GM13977 (cell line): ENCODE measurements at regions not wholly inside any gene's neighbourhood (a gene's known extent, or its start where the extent isn't known, plus 50 kb on each side); places are given as distances from the start of the nearest gene placed in this dataset.

ENCODE experiments used
- DNase-seq: peaks from one replicate; pipeline ENCODE4 v3.0.0; 2012; ENCODE audit warnings: low spot score
- CTCF ChIP-seq: IDR thresholded peaks from 2 replicates; pipeline ENCODE4 v1.5.1; 2012; ENCODE audit warnings: mild to moderate bottlenecking, control low read depth; ENCODE audit not compliant: insufficient read depth; ENCODE audit errors: extremely low read depth, missing control alignments
- in situ Hi-C: fragments of 300-500 bp; cut with MboI; formaldehyde crosslinking; loops from one replicate; pipeline ENCODE4 v1.12.0; 2022; ENCODE audit warnings: low sequenced_read_pairs, low pct_unique_long_range_greater_than_20kb, mixed read lengths, inconsistent platforms; ENCODE audit not compliant: unreplicated experiment

DNA sequence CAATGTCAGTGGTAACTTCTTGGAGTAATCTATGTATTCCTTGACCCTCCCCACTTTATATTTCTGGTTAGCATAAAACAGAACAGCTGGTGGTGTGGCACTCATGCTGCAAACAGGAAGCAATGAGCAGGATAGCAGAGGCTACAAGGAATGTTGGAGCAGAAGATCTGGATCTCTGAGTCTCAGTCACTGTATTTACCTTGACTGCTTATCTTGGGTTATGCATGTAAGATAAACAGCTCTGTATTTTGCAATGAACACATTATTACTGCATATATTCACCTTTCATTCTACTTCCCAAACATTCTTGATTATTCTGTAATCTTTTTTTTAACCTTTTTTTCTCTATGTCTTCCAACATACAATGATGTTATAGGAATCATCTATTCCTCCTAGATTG, 977.9 kb upstream of the CNTNAP5 start:
- no peak for TF ChIP-seq CTCF
- in situ Hi-C loops, result no loop called here
- no peak for DNase-seq

GRCh38 chr2:123051136-123051535, 974.0 kb upstream of the CNTNAP5 start:
- in situ Hi-C loops, result no loop called here
- DNase-seq, result no peak
- TF ChIP-seq CTCF, result no peak

- no peak for TF ChIP-seq CTCF
- in situ Hi-C loops, result no loop called here
- DNase-seq, result no peak
These were observed 963.6 kb upstream of the CNTNAP5 start for GRCh38 chr2:123061534-123061933.

DNA sequence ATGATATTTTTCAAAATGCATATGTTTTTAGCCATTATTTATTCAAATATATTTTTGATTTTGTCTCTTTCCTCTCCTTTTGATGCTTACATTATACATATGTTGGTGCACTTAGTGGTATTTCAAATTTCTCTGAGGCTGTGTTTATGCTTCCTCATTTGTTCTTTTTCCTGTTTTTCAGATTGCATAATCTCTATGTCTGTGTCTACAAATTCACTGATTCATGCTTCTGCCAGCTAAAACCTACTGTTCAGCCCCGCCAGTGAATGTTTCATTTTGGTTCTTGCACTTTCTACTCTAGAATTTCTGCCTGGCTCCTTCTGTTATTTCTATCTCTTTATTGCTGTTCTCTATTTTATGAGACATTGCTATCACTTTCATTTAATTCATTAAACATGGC, 951.7 kb upstream of the CNTNAP5 start:
- DNase-seq, result no peak
- no peak for TF ChIP-seq CTCF
- in situ Hi-C loops, result no loop called here

GRCh38 chr2:123073956-123074355, 951.1 kb upstream of the CNTNAP5 start:
- in situ Hi-C loops, result no loop called here
- DNase-seq, result no peak

GRCh38 chr2:123077101-123077500, 948.0 kb upstream of the CNTNAP5 start:
- DNase-seq, result no peak
- in situ Hi-C loops, result no loop called here
- no peak for TF ChIP-seq CTCF

More at GRCh38 chr2:123073956-123074355, 951.1 kb upstream of the CNTNAP5 start:
- no peak for TF ChIP-seq CTCF

GRCh38 chr2:123080331-123080730, 944.8 kb upstream of the CNTNAP5 start:
- DNase-seq, result peak; percentile 9
- in situ Hi-C loops, result no loop called here
- TF ChIP-seq CTCF, result no peak
